Subcutaneous abdominal adipose tissue (tissue), 5 donors: ENCODE measurements at regions not wholly inside any gene's neighbourhood (a gene's known extent, or its start where the extent isn't known, plus 50 kb on each side); places are given as distances from the start of the nearest gene placed in this dataset.

Experiments
- H3K27ac ChIP-seq: one replicate; pipeline ENCODE4 v1.7.0; 2013; ENCODE audit warnings: low read depth, mild to moderate bottlenecking, inconsistent platforms, low read length, moderate library complexity
- H3K27me3 ChIP-seq, 5 donors: one replicate each; pipeline ENCODE4 v1.7.0; 2013; ENCODE audit warnings: low read length in 5 of 5, inconsistent platforms in 1 of 5; ENCODE audit not compliant: control insufficient read depth in 5 of 5, insufficient read depth in 4 of 5
- H3K36me3 ChIP-seq, 5 donors: one replicate each; pipeline ENCODE4 v1.7.0; 2013; ENCODE audit warnings: low read length in 5 of 5; ENCODE audit not compliant: control insufficient read depth in 5 of 5, insufficient read depth in 5 of 5
- H3K4me1 ChIP-seq, 5 donors: one replicate each; pipeline ENCODE4 v1.7.0; 2013; ENCODE audit warnings: low read length in 5 of 5, mild to moderate bottlenecking in 3 of 5, moderate library complexity in 1 of 5; ENCODE audit not compliant: control insufficient read depth in 5 of 5, insufficient read depth in 5 of 5
- H3K4me3 ChIP-seq, 5 donors: one replicate each; pipeline ENCODE4 v1.7.0; 2013; ENCODE audit warnings: low read length in 5 of 5, low read depth in 1 of 5
- H3K9ac ChIP-seq, 5 donors: one replicate each; pipeline ENCODE4 v1.7.0; 2013; ENCODE audit warnings: low read length in 5 of 5, mild to moderate bottlenecking in 4 of 5, moderate library complexity in 3 of 5
- H3K9me3 ChIP-seq, 5 donors: one replicate each; pipeline ENCODE4 v1.7.0; 2013; ENCODE audit warnings: low read length in 5 of 5; ENCODE audit not compliant: control insufficient read depth in 5 of 5
- donor health status: healthy.
- donor health status: healthy.
- donor health status: healthy.
- donor health status: healthy.
- donor health status: healthy.

GRCh38 chrX:16028576-16028975, 94.8 kb upstream of the GRPR start:
- H3K9ac ChIP-seq, result no peak overlapping the region
- H3K36me3 ChIP-seq, result no peaks in the 10 kb centered on the region
- no peaks in the 10 kb centered on the region for H3K9me3 ChIP-seq
- H3K27ac ChIP-seq, result no peak overlapping the region
- H3K27me3 ChIP-seq, result peaks cover 0 to 6% (median 5%) of the 10 kb centered on the region in 5 donors
- H3K4me3 ChIP-seq, result no peak overlapping the region
- no peaks in the 10 kb centered on the region for H3K4me1 ChIP-seq

- no peaks in the 10 kb centered on the region for H3K4me1 ChIP-seq
- H3K36me3 ChIP-seq, result no peaks in the 10 kb centered on the region
- no peak overlapping the region for H3K9ac ChIP-seq
- no peaks in the 10 kb centered on the region for H3K9me3 ChIP-seq
- H3K27ac ChIP-seq, result no peak overlapping the region
- peaks cover 0 to 10% (median 9%) of the 10 kb centered on the region in 5 donors for H3K27me3 ChIP-seq
- H3K4me3 ChIP-seq, result no peak overlapping the region
Observed at GRCh38 chrX:16023790-16024734, 99.3 kb upstream of the GRPR start.

GRCh38 chrX:16022580-16023200, 100.7 kb upstream of the GRPR start:
- no peaks in the 10 kb centered on the region for H3K9me3 ChIP-seq
- no peaks in the 10 kb centered on the region for H3K4me1 ChIP-seq
- no peak overlapping the region for H3K4me3 ChIP-seq
- H3K27ac ChIP-seq, result no peak overlapping the region
- peaks cover 0 to 10% (median 9%) of the 10 kb centered on the region in 5 donors for H3K27me3 ChIP-seq
- H3K36me3 ChIP-seq, result no peaks in the 10 kb centered on the region
- no peak overlapping the region for H3K9ac ChIP-seq

GRCh38 chrX:16018291-16018690, 105.1 kb upstream of the GRPR start:
- Histone ChIP-seq H3K9ac (no peak overlapping the region), H3K4me1 (no peaks in the 10 kb centered on the region), H3K27ac (no peak overlapping the region), H3K9me3 (no peaks in the 10 kb centered on the region), H3K36me3 (no peaks in the 10 kb centered on the region), H3K4me3 (no peak overlapping the region), H3K27me3 (peaks cover 0 to 10% (median 5%) of the 10 kb centered on the region in 5 donors)

GRCh38 chrX:16014171-16014570, 109.2 kb upstream of the GRPR start:
- Histone ChIP-seq H3K27ac (no peak overlapping the region), H3K9ac (no peak overlapping the region), H3K36me3 (no peaks in the 10 kb centered on the region), H3K4me1 (no peaks in the 10 kb centered on the region), H3K9me3 (no peaks in the 10 kb centered on the region), H3K27me3 (peaks cover 0 to 7% (median 2%) of the 10 kb centered on the region in 5 donors), H3K4me3 (no peak overlapping the region)

- Histone ChIP-seq H3K9me3 (no peaks in the 10 kb centered on the region), H3K36me3 (no peaks in the 10 kb centered on the region), H3K27me3 (peaks cover 0 to 7% (median 3%) of the 10 kb centered on the region in 5 donors), H3K4me1 (no peaks in the 10 kb centered on the region), H3K9ac (no peak overlapping the region), H3K27ac (no peak overlapping the region), H3K4me3 (no peak overlapping the region)
Observed at GRCh38 chrX:16012250-16012649, 111.1 kb upstream of the GRPR start.

GRCh38 chrX:16005917-16006316, 117.4 kb upstream of the GRPR start:
- no peaks in the 10 kb centered on the region for H3K9me3 ChIP-seq
- no peak overlapping the region for H3K27ac ChIP-seq
- no peak overlapping the region for H3K4me3 ChIP-seq
- H3K4me1 ChIP-seq, result no peaks in the 10 kb centered on the region
- H3K9ac ChIP-seq, result no peak overlapping the region
- H3K36me3 ChIP-seq, result no peaks in the 10 kb centered on the region
- H3K27me3 ChIP-seq, result peaks cover 0 to 10% (median 5%) of the 10 kb centered on the region in 5 donors

- no peak overlapping the region for H3K4me3 ChIP-seq
- no peaks in the 10 kb centered on the region for H3K9me3 ChIP-seq
- no peak overlapping the region for H3K27ac ChIP-seq
- H3K27me3 ChIP-seq, result peaks cover 0 to 11% (median 2%) of the 10 kb centered on the region in 5 donors
- no peaks in the 10 kb centered on the region for H3K4me1 ChIP-seq
- H3K36me3 ChIP-seq, result no peaks in the 10 kb centered on the region
- no peak overlapping the region for H3K9ac ChIP-seq
Observed at GRCh38 chrX:16002185-16002584, 121.2 kb upstream of the GRPR start.

GRCh38 chrX:15998350-15998749, 125.0 kb upstream of the GRPR start:
- no peak overlapping the region for H3K9ac ChIP-seq
- H3K4me3 ChIP-seq, result no peak overlapping the region
- no peak overlapping the region for H3K27ac ChIP-seq
- no peaks in the 10 kb centered on the region for H3K4me1 ChIP-seq
- peaks cover 0 to 9% (median 5%) of the 10 kb centered on the region in 5 donors for H3K27me3 ChIP-seq
- H3K9me3 ChIP-seq, result peaks cover 0 to 4% (median 0%) of the 10 kb centered on the region in 5 donors
- H3K36me3 ChIP-seq, result no peaks in the 10 kb centered on the region

GRCh38 chrX:15989716-15990115, 133.6 kb upstream of the GRPR start:
- peaks cover 0 to 7% (median 3%) of the 10 kb centered on the region in 5 donors for H3K9me3 ChIP-seq
- H3K27me3 ChIP-seq, result peaks cover 0 to 3% (median 0%) of the 10 kb centered on the region in 5 donors
- H3K4me1 ChIP-seq, result peaks cover 0 to 6% (median 0%) of the 10 kb centered on the region in 5 donors
- H3K36me3 ChIP-seq, result no peaks in the 10 kb centered on the region
- peak overlapping the region; percentile 47 for H3K27ac ChIP-seq
- no peak overlapping the region for H3K9ac ChIP-seq
- H3K4me3 ChIP-seq, result no peak overlapping the region
